Activated T-cell treated with anti-CD3 and anti-CD28 coated beads, Interleukin-2, amount 50 U/mL, for 72 hours (primary cell): ENCODE measurements at regions not wholly inside any gene's neighbourhood (a gene's known extent, or its start where the extent isn't known, plus 50 kb on each side); places are given as distances from the start of the nearest gene placed in this dataset.

ENCODE experiments used
- ATAC-seq, 2 donors: fragments of 150-1000 bp; cut with Tn5 transposase; replicated peaks in 1 of 2; 2 replicates each; pipeline ENCODE4 v1.10.0; 2021; ENCODE audit warnings: moderate library complexity in 2 of 2, mild to moderate bottlenecking in 1 of 2
- DNase-seq, 2 donors: peaks; one replicate each; pipeline ENCODE4 v3.0.0; 2021 to 2022; ENCODE audit warnings: mixed read lengths in 1 of 2
- H3K27ac Mint-ChIP-seq: one replicate; pipeline ENCODE4 v1.8.0; 2022; ENCODE audit warnings: mild to moderate bottlenecking, moderate library complexity, mixed read lengths
- H3K27me3 Mint-ChIP-seq: one replicate; pipeline ENCODE4 v1.8.0; 2022; ENCODE audit warnings: low read depth, mixed read lengths
- H3K36me3 Mint-ChIP-seq, 2 donors: one replicate each; pipeline ENCODE4 v1.8.0; 2022; ENCODE audit warnings: mixed read lengths in 2 of 2, mild to moderate bottlenecking in 1 of 2; ENCODE audit not compliant: insufficient read depth in 2 of 2
- H3K4me1 Mint-ChIP-seq: one replicate; pipeline ENCODE4 v1.8.0; 2022; ENCODE audit warnings: low read depth, mixed read lengths
- H3K4me3 Mint-ChIP-seq, 2 donors: one replicate each; pipeline ENCODE4 v1.8.0; 2022; ENCODE audit warnings: mild to moderate bottlenecking in 2 of 2, mixed read lengths in 2 of 2, moderate library complexity in 2 of 2
- H3K9me3 Mint-ChIP-seq, 2 donors: one replicate each; pipeline ENCODE4 v1.8.0; 2022; ENCODE audit warnings: mixed read lengths in 2 of 2

GRCh38 chr7:130887182-130887956, 153.4 kb upstream of the KLF14 start:
- H3K27ac Mint-ChIP-seq: peak overlapping the region; percentile 85
- DNase-seq: no peak
- peaks cover 28 to 64% of the 10 kb centered on the region in 2 donors for H3K36me3 Mint-ChIP-seq
- peaks cover 61% of the 10 kb centered on the region for H3K4me1 Mint-ChIP-seq
- ATAC-seq: peak in 1 of 2 donors; percentile 14
- no peaks in the 10 kb centered on the region for H3K9me3 Mint-ChIP-seq
- H3K4me3 Mint-ChIP-seq: peak overlapping the region in 1 of 2 donors; percentile 31
- H3K27me3 Mint-ChIP-seq: no peaks in the 10 kb centered on the region

GRCh38 chr7:130887957-130888371, 154.0 kb upstream of the KLF14 start:
- H3K9me3 Mint-ChIP-seq: no peaks in the 10 kb centered on the region
- peak; percentile 7 to 18 for ATAC-seq
- H3K4me3 Mint-ChIP-seq: no peak overlapping the region
- H3K36me3 Mint-ChIP-seq: peaks cover 27 to 66% of the 10 kb centered on the region in 2 donors
- no peak for DNase-seq
- no peaks in the 10 kb centered on the region for H3K27me3 Mint-ChIP-seq
- H3K4me1 Mint-ChIP-seq: peaks cover 64% of the 10 kb centered on the region
- peak overlapping the region; percentile 85 for H3K27ac Mint-ChIP-seq

GRCh38 chr7:130888468-130888867, 154.5 kb upstream of the KLF14 start:
- H3K4me1 Mint-ChIP-seq: peaks cover 64% of the 10 kb centered on the region
- DNase-seq: no peak
- H3K9me3 Mint-ChIP-seq: no peaks in the 10 kb centered on the region
- peaks cover 27 to 64% of the 10 kb centered on the region in 2 donors for H3K36me3 Mint-ChIP-seq
- peak overlapping the region; percentile 85 for H3K27ac Mint-ChIP-seq
- ATAC-seq: no peak
- H3K27me3 Mint-ChIP-seq: no peaks in the 10 kb centered on the region
- peak overlapping the region in 1 of 2 donors; percentile 25 for H3K4me3 Mint-ChIP-seq

GRCh38 chr7:130890176-130891020, 156.4 kb upstream of the KLF14 start:
- no peak for ATAC-seq

GRCh38 chr7:130891254-130892094, 157.5 kb upstream of the KLF14 start:
- no peak for DNase-seq
- ATAC-seq: no peak
- no peak overlapping the region for H3K4me3 Mint-ChIP-seq
- peaks cover 84% of the 10 kb centered on the region for H3K4me1 Mint-ChIP-seq
- H3K36me3 Mint-ChIP-seq: peaks cover 29 to 68% of the 10 kb centered on the region in 2 donors
- no peaks in the 10 kb centered on the region for H3K27me3 Mint-ChIP-seq
- no peaks in the 10 kb centered on the region for H3K9me3 Mint-ChIP-seq
- peak overlapping the region; percentile 89 for H3K27ac Mint-ChIP-seq

More at GRCh38 chr7:130890176-130891020, 156.4 kb upstream of the KLF14 start:
- DNase-seq: no peak
- H3K4me1 Mint-ChIP-seq: peaks cover 74% of the 10 kb centered on the region
- H3K4me3 Mint-ChIP-seq: no peak overlapping the region
- H3K27ac Mint-ChIP-seq: peak overlapping the region; percentile 89
- peaks cover 24 to 63% of the 10 kb centered on the region in 2 donors for H3K36me3 Mint-ChIP-seq
- H3K9me3 Mint-ChIP-seq: no peaks in the 10 kb centered on the region
- H3K27me3 Mint-ChIP-seq: no peaks in the 10 kb centered on the region

GRCh38 chr7:130893441-130893894, 159.5 kb upstream of the KLF14 start:
- peaks cover 87% of the 10 kb centered on the region for H3K4me1 Mint-ChIP-seq
- no peaks in the 10 kb centered on the region for H3K9me3 Mint-ChIP-seq
- DNase-seq (no peak), ATAC-seq (peak; percentile 63 to 67)
- peak overlapping the region; percentile 97 for H3K27ac Mint-ChIP-seq
- H3K36me3 Mint-ChIP-seq: peaks cover 20 to 61% of the 10 kb centered on the region in 2 donors
- H3K27me3 Mint-ChIP-seq: no peaks in the 10 kb centered on the region
- H3K4me3 Mint-ChIP-seq: peak overlapping the region; percentile 74 to 77

GRCh38 chr7:130894146-130894908, 160.3 kb upstream of the KLF14 start:
- no peaks in the 10 kb centered on the region for H3K9me3 Mint-ChIP-seq
- H3K4me1 Mint-ChIP-seq: peaks cover 88% of the 10 kb centered on the region
- H3K36me3 Mint-ChIP-seq: peaks cover 19 to 60% of the 10 kb centered on the region in 2 donors
- ATAC-seq: peak; percentile 52 to 55
- peak overlapping the region; percentile 74 to 77 for H3K4me3 Mint-ChIP-seq
- no peaks in the 10 kb centered on the region for H3K27me3 Mint-ChIP-seq
- DNase-seq: peak; percentile 50 to 63
- H3K27ac Mint-ChIP-seq: peak overlapping the region; percentile 97

- ATAC-seq: peak in 1 of 2 donors; percentile 5
- H3K27ac Mint-ChIP-seq: peak overlapping the region; percentile 97
- H3K27me3 Mint-ChIP-seq: no peaks in the 10 kb centered on the region
These were observed 161.1 kb upstream of the KLF14 start for GRCh38 chr7:130894909-130895750.

GRCh38 chr7:130896051-130896881, 162.3 kb upstream of the KLF14 start:
- DNase-seq (no peak), ATAC-seq (no peak)
- Mint-ChIP-seq H3K4me3 (peak overlapping the region; percentile 50 to 77), H3K27me3 (no peaks in the 10 kb centered on the region), H3K36me3 (peaks cover 21 to 57% of the 10 kb centered on the region in 2 donors), H3K4me1 (peaks cover 95% of the 10 kb centered on the region), H3K9me3 (no peaks in the 10 kb centered on the region), H3K27ac (peak overlapping the region; percentile 97)

More at GRCh38 chr7:130894909-130895750, 161.1 kb upstream of the KLF14 start:
- H3K4me3 Mint-ChIP-seq: peak overlapping the region; percentile 74 to 77
- peaks cover 95% of the 10 kb centered on the region for H3K4me1 Mint-ChIP-seq
- no peaks in the 10 kb centered on the region for H3K9me3 Mint-ChIP-seq
- DNase-seq: no peak
- H3K36me3 Mint-ChIP-seq: peaks cover 24 to 66% of the 10 kb centered on the region in 2 donors

- Mint-ChIP-seq H3K4me1 (peaks cover 97% of the 10 kb centered on the region), H3K4me3 (peak overlapping the region; percentile 50 to 77), H3K27ac (peak overlapping the region; percentile 97), H3K9me3 (no peaks in the 10 kb centered on the region), H3K36me3 (peaks cover 22 to 56% of the 10 kb centered on the region in 2 donors), H3K27me3 (no peaks in the 10 kb centered on the region)
- DNase-seq: peak; percentile 78
- ATAC-seq: peak; percentile 56 to 57
These were observed 163.0 kb upstream of the KLF14 start for GRCh38 chr7:130896898-130897514.
